GM23248 (cell line): ENCODE measurements at regions not wholly inside any gene's neighbourhood (a gene's known extent, or its start where the extent isn't known, plus 50 kb on each side); places are given as distances from the start of the nearest gene placed in this dataset.

ENCODE experiments used
- EZH2 ChIP-seq: fragments of 200-600 bp; sonication (generic); IDR thresholded peaks from 2 replicates; pipeline ENCODE4 v1.6.1; 2018; ENCODE audit warnings: antibody characterized with exemption, mild to moderate bottlenecking; ENCODE audit not compliant: insufficient read depth, poor library complexity, severe bottlenecking
- EZH2phosphoT487 ChIP-seq: fragments of 200-600 bp; sonication (generic); IDR thresholded peaks from 2 replicates; pipeline ENCODE4 v1.6.1; 2018; ENCODE audit warnings: antibody characterized with exemption, moderate library complexity, mild to moderate bottlenecking, low read depth; ENCODE audit not compliant: insufficient read depth

DNA sequence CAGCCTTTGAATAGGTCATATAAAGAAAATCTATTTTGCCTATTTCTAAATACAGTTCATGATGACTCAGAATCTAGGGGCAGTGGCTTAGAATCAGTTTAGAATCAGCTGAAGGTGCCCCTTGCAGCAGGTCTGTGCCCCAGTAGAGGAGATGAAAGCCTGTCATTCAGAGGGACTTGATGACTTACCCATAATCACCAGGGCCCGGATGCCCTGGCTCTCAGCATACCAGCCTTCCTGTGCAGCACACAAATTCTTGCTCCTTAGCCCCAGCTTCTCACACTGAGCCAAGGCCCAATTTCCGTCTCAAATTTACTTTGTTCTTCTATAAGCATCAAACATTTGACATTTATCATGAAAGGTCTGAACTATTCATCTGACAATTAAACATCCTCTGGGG, 83.2 kb upstream of the EOMES start:
- TF ChIP-seq EZH2 (no peak), EZH2phosphoT487 (no peak)
